ENCODE measurements at regions not wholly inside any gene's neighbourhood (a gene's known extent, or its start where the extent isn't known, plus 50 kb on each side); places are given as distances from the start of the nearest gene placed in this dataset.

DNA sequence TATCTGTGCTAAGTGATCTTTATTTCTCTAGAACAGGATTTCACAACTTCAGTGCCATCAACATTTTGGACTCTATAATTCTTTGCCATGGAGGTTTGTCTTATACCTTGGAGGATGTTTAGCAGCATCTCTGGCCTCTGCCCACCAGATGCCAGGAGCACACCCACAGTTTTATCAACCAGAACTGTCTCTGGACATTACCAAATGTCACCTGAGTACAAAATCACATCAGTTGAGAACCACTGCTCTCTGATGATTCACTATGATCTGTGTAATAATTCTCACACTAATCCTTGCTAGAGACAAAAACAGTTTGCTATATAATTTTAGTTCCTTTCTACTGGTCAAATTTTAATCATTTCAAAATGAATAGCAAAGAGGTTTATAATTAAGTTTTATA lies 102.8 kb upstream of the AMZ2 start:
- Mint-ChIP-seq H3K4me3 (no peak overlapping the region), H3K9me3 (0 out of 5 replicates have a peak, but pooled peaks cover 0 to 2% of the 10 kb centered on the region in 2 experiments), H3K36me3 (ENCODE audit: insufficient read depth in 1 of 3, low read depth in 3 of 3) (no peaks in the 10 kb centered on the region; a peak in 2 of 7 replicates), H3K4me1 (no peaks in the 10 kb centered on the region), H3K27ac (no peak overlapping the region), H3K27me3 (ENCODE audit: low read depth) (no peaks in the 10 kb centered on the region; the same call in 1 of the 2 replicates)
- Histone ChIP-seq H4K91ac (ENCODE audit: insufficient read length, low read depth, low read length) (no peak overlapping the region), H2BK12ac (ENCODE audit: insufficient read length, low read depth, low read length) (no peak overlapping the region), H3K4me2 (ENCODE audit: insufficient read depth, insufficient read length, low read length) (no peak overlapping the region), H4K20me1 (ENCODE audit: control insufficient read depth, insufficient read depth, insufficient read length) (no peaks in the 10 kb centered on the region), H3K23ac (ENCODE audit: insufficient read length, low read depth, low read length) (no peak overlapping the region), H3K79me2 (ENCODE audit: insufficient read depth, low read length) (no peaks in the 10 kb centered on the region), H3K4ac (ENCODE audit: low read depth, low read length) (no peak overlapping the region), H3K56ac (ENCODE audit: insufficient read length, low read depth, low read length) (no peak overlapping the region), H3K9me3 (ENCODE audit: control insufficient read depth, low read depth, low read length) (no peaks in the 10 kb centered on the region), H2AFZ (ENCODE audit: low read length) (no peak overlapping the region), H2BK120ac (ENCODE audit: low read depth, low read length, poor library complexity, severe bottlenecking) (no peak overlapping the region), H3K14ac (ENCODE audit: insufficient read depth, low read length) (no peak overlapping the region), H3K23me2 (ENCODE audit: insufficient read length, low read depth, low read length, poor library complexity, severe bottlenecking) (no peaks in the 10 kb centered on the region), H3K9ac (ENCODE audit: extremely low read depth, insufficient read length, low read length) (no peak overlapping the region), H3K27me3 (ENCODE audit: insufficient read depth, low read length) (no peaks in the 10 kb centered on the region), H3K27ac (ENCODE audit: insufficient read length, low read depth, low read length) (no peak overlapping the region), H2BK15ac (ENCODE audit: low read depth, low read length) (no peak overlapping the region), H4K8ac (replicated peaks; ENCODE audit: insufficient read length, low read depth, low read length) (no peak overlapping the region), H2BK20ac (ENCODE audit: low read depth, low read length, poor library complexity, severe bottlenecking) (no peak overlapping the region), H4K5ac (ENCODE audit: insufficient read length, low read depth, low read length) (no peak overlapping the region), H2BK5ac (ENCODE audit: insufficient read length, low read length) (no peak overlapping the region), H3T11ph (ENCODE audit: low read length) (no peak overlapping the region), H2AK5ac (ENCODE audit: insufficient read length, low read length) (no peak overlapping the region), H3K4me1 (ENCODE audit: insufficient read depth, low read length) (no peaks in the 10 kb centered on the region), H3K18ac (ENCODE audit: insufficient read length, low read depth, low read length) (no peak overlapping the region), H3K79me1 (ENCODE audit: insufficient read depth, low read depth, low read length, poor library complexity, severe bottlenecking) (no peaks in the 10 kb centered on the region)
- DNase-seq: no peak
- TF ChIP-seq, protein P1, sequence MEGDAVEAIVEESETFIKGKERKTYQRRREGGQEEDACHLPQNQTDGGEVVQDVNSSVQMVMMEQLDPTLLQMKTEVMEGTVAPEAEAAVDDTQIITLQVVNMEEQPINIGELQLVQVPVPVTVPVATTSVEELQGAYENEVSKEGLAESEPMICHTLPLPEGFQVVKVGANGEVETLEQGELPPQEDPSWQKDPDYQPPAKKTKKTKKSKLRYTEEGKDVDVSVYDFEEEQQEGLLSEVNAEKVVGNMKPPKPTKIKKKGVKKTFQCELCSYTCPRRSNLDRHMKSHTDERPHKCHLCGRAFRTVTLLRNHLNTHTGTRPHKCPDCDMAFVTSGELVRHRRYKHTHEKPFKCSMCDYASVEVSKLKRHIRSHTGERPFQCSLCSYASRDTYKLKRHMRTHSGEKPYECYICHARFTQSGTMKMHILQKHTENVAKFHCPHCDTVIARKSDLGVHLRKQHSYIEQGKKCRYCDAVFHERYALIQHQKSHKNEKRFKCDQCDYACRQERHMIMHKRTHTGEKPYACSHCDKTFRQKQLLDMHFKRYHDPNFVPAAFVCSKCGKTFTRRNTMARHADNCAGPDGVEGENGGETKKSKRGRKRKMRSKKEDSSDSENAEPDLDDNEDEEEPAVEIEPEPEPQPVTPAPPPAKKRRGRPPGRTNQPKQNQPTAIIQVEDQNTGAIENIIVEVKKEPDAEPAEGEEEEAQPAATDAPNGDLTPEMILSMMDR (conservative IDR thresholded peaks at IDR 0.05): no peak

Measured in H9 (cell line).